Spleen (tissue), 11 donors: ENCODE measurements at regions not wholly inside any gene's neighbourhood (a gene's known extent, or its start where the extent isn't known, plus 50 kb on each side); places are given as distances from the start of the nearest gene placed in this dataset.
A peak's percentile ranks its signal among the peaks of the same experiment; 100 is the strongest.

Experiments used
- DNase-seq: peaks from one replicate; pipeline ENCODE4 v3.0.0-alpha.2; 2020
- H3K27ac ChIP-seq, 8 donors: fragments of 200-600 bp; sonication (generic) in 7 of 8; 1 replicate in 4 of 8; 2 replicates in 4 of 8; pipeline versions ENCODE4 v1.5.0 to v1.8.0; 2016 to 2021; ENCODE audit warnings: inconsistent platforms in 4 of 8, mild to moderate bottlenecking in 4 of 8, moderate library complexity in 1 of 8
- H3K27me3 ChIP-seq, 7 donors: fragments of 200-600 bp; sonication (generic) in 6 of 7; replicated peaks in 1 of 7; 1 replicate in 4 of 7; 2 replicates in 3 of 7; pipeline versions ENCODE4 v1.5.0 to v1.8.0; 2016 to 2021; ENCODE audit warnings: inconsistent platforms in 3 of 7, mild to moderate bottlenecking in 1 of 7
- H3K36me3 ChIP-seq, 6 donors: fragments of 200-600 bp; sonication (generic) in 5 of 6; 1 replicate in 4 of 6; 2 replicates in 2 of 6; pipeline versions ENCODE4 v1.5.0 to v1.8.0; 2016 to 2021; ENCODE audit warnings: inconsistent platforms in 2 of 6
- H3K4me1 ChIP-seq, 6 donors: fragments of 200-600 bp; sonication (generic) in 5 of 6; 1 replicate in 3 of 6; 2 replicates in 3 of 6; pipeline versions ENCODE4 v1.5.0 to v1.8.0; 2016 to 2021; ENCODE audit warnings: inconsistent platforms in 3 of 6
- H3K4me3 ChIP-seq, 8 donors: fragments of 200-600 bp; sonication (generic) in 7 of 8; 1 replicate in 4 of 8; 2 replicates in 4 of 8; pipeline versions ENCODE4 v1.5.0 to v1.8.0; 2016 to 2021; ENCODE audit warnings: inconsistent platforms in 4 of 8, mild to moderate bottlenecking in 4 of 8, moderate library complexity in 2 of 8
- H3K9me3 ChIP-seq, 8 donors: fragments of 200-600 bp; sonication (generic) in 7 of 8; 1 replicate in 4 of 8; 2 replicates in 4 of 8; pipeline versions ENCODE4 v1.5.0 to v1.8.0; 2016 to 2021; ENCODE audit warnings: inconsistent platforms in 4 of 8
- POLR2A ChIP-seq, 3 donors: fragments of 450-650 bp; IDR thresholded peaks; one replicate each; pipeline ENCODE4 v1.5.1; 2017; ENCODE audit warnings: antibody characterized with exemption in 3 of 3, mild to moderate bottlenecking in 1 of 3
- POLR2AphosphoS5 ChIP-seq, 3 donors: sonication (generic); formaldehyde crosslinking; IDR thresholded peaks; one replicate each; pipeline ENCODE4 v1.5.1; 2017; ENCODE audit warnings: antibody characterized with exemption in 3 of 3
- WGBS, 5 donors: extraction: QIAGEN DNeasy Blood & Tissue Kit in 3 of 5; methylation state at CpG; one replicate each; pipeline versions ENCODE4 v1.1.5 to v1.1.7; 2013 to 2018; 5-methylcytosine and 5-hydroxymethylcytosine counted together
- intact Hi-C: fragments of 100-400 bp; cut with DNase I; formaldehyde crosslinking; loops from one replicate; pipeline ENCODE4 v1.15.0; 2023; ENCODE audit warnings: low total_unique reads
- TF ChIP-seq, protein P1 (sequence below), 11 experiments: fragments of 200-600 bp in 7 of 11; fragments of 450-650 bp in 4 of 11; sonication (generic) in 4 of 11; IDR thresholded peaks in 8 of 11; conservative IDR thresholded peaks in 3 of 11; 1 replicate in 7 of 11; 2 replicates in 4 of 11; pipeline versions ENCODE4 v1.4.0 to v1.8.0; 2016 to 2021; ENCODE audit warnings: antibody characterized with exemption in 11 of 11, inconsistent platforms in 4 of 11, mild to moderate bottlenecking in 1 of 11
- donor health status: healthy with polysubstance abuse.
- donor health status: DM: no; HTN: no; CAD: no; lungs with moderate emphysema.
- donor health status: DM: no; HTN: no; CAD: no.
- donor health status: Bipolar disorder and iron deficiency.
- donor health status: healthy.
- donor health status: DM: no; HTN: no; CAD: no.
- donor health status: DM: yes; HTN: yes; CAD: no.

- Histone ChIP-seq H3K9me3 (no peaks in the 10 kb centered on the region), H3K36me3 (no peaks in the 10 kb centered on the region), H3K27me3 (no peaks in the 10 kb centered on the region), H3K4me1 (peaks cover 8 to 73% (median 28%) of the 10 kb centered on the region in 6 donors), H3K4me3 (no peak overlapping the region), H3K27ac (peak overlapping the region in 2 of 8 donors; percentile 76 to 97)
- intact Hi-C loops, result loop anchor here (5.0 kb wide), 2 partner anchors 94 to 364 kb away; no protein-coding TSS in a partner anchor
- TF ChIP-seq POLR2A (IDR thresholded peaks at IDR 0.05) (no peak), POLR2AphosphoS5 (IDR thresholded peaks at IDR 0.05) (no peak)
- TF ChIP-seq, protein P1, sequence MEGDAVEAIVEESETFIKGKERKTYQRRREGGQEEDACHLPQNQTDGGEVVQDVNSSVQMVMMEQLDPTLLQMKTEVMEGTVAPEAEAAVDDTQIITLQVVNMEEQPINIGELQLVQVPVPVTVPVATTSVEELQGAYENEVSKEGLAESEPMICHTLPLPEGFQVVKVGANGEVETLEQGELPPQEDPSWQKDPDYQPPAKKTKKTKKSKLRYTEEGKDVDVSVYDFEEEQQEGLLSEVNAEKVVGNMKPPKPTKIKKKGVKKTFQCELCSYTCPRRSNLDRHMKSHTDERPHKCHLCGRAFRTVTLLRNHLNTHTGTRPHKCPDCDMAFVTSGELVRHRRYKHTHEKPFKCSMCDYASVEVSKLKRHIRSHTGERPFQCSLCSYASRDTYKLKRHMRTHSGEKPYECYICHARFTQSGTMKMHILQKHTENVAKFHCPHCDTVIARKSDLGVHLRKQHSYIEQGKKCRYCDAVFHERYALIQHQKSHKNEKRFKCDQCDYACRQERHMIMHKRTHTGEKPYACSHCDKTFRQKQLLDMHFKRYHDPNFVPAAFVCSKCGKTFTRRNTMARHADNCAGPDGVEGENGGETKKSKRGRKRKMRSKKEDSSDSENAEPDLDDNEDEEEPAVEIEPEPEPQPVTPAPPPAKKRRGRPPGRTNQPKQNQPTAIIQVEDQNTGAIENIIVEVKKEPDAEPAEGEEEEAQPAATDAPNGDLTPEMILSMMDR (IDR thresholded peaks at IDR 0.05 in 8 of 11, conservative IDR thresholded peaks at IDR 0.05 in 3 of 11), result no peak
- no peak for DNase-seq
- WGBS, 5 donors, result 85 to 97% (median 91%) methylated on average over 7 of the region's 7 CpGs
Measured at GRCh38 chr17:27237890-27238289, 56.0 kb upstream of the WSB1 start.

DNA sequence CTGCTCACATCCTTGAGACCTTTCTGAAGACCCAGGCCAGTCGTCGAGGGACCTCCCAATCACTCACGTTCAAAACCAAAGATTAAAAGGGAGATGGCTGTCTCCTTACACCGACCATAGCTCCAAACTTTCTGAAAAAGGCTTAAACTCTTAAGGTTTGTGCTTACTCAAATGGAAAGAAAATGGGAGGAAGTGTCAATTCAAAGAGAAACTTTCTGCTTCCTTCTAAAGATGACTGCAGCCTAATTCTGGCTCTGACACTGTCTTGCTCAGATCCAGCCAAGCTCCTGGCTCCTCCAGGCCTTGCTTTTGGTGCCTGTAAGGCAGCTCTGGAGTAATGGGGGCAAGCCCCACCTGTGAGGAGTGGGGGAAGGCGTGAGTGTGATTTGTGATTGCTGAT, 54.9 kb upstream of the WSB1 start:
- intact Hi-C loops, result loop anchor here (5.0 kb wide), 2 partner anchors 93 to 363 kb away; no protein-coding TSS in a partner anchor
- Histone ChIP-seq H3K4me3 (no peak overlapping the region), H3K9me3 (no peaks in the 10 kb centered on the region), H3K27ac (peak overlapping the region in 7 of 8 donors; percentile 7 to 97 (median 56)), H3K4me1 (peaks cover 8 to 78% (median 32%) of the 10 kb centered on the region in 6 donors), H3K36me3 (no peaks in the 10 kb centered on the region), H3K27me3 (no peaks in the 10 kb centered on the region)
- DNase-seq, result no peak
- 36 to 65% (median 58%) methylated on average over 5 of the region's 5 CpGs for WGBS, 5 donors
- TF ChIP-seq, protein P1 (IDR thresholded peaks at IDR 0.05 in 8 of 11, conservative IDR thresholded peaks at IDR 0.05 in 3 of 11), result no peak
- TF ChIP-seq POLR2AphosphoS5 (IDR thresholded peaks at IDR 0.05), result peak in 1 of 3 donors; percentile 16

DNA sequence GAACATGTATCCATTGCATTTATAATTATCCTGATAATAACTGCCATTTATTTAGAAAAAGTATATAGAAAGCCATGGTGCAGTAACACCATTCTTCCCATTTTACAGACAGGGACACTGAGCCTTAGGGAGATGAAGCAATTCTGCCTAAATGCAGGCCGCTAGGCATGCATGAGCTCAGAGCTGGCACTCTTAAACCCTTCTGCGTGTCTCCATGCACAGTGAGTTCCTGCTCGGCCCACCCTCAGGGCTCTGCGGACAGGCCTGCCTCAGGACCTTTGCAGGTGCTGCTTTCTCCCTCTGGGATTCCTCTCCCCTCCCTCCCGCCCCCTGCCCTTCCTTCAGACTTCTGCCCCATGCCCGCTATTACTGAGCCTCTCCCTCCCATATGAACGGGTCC, 54.3 kb upstream of the WSB1 start:
- DNase-seq, result no peak
- no peaks in the 10 kb centered on the region for H3K36me3 ChIP-seq
- intact Hi-C loops, result loop anchor here (5.0 kb wide), 2 partner anchors 93 to 363 kb away; no protein-coding TSS in a partner anchor
- H3K27ac ChIP-seq, result peak overlapping the region in 5 of 8 donors; percentile 37 to 97 (median 64)
- no peaks in the 10 kb centered on the region for H3K9me3 ChIP-seq
- 72 to 89% (median 82%) methylated on average over 7 of the region's 7 CpGs for WGBS, 5 donors
- H3K27me3 ChIP-seq, result no peaks in the 10 kb centered on the region
- TF ChIP-seq POLR2AphosphoS5 (IDR thresholded peaks at IDR 0.05) (no peak), POLR2A (IDR thresholded peaks at IDR 0.05) (no peak)
- TF ChIP-seq, protein P1 (IDR thresholded peaks at IDR 0.05 in 8 of 11, conservative IDR thresholded peaks at IDR 0.05 in 3 of 11), result no peak
- no peak overlapping the region for H3K4me3 ChIP-seq
- peaks cover 8 to 80% (median 33%) of the 10 kb centered on the region in 6 donors for H3K4me1 ChIP-seq

DNA sequence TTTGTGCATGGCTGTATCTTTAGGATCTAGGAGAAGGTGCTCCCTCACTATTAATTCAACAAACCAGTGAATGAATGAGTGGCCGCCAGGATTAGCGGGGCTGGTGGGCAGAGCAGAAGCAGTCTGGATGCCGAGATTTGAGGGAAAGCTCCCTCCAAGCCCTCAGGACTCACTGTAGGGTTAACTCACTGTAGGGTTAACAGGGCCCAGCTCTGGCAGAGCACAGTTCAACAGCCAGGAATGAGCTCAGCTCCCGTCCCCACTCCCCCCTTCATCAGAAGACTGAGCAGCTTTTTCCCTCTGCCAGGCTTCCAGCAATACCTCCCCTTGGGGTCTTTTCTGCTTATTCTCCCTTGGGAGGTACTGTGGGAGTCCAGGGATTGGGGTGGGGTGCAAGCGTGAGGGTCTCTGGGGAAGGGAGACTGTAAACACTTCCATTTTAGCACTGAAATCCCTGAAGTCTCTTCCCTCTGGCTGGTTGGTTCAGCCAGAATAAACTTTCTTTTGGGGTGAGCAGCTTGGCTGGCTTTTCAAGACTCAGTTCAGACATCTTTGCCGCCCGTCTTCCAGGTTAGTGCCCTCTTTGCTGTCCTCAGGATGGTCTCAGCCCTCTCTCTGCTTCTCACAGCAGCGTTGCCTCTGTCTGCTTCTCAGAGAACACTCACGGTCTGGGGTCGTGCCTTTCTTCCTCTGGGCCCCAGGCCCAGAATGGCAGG, 53.7 kb upstream of the WSB1 start:
- peaks cover 9 to 87% (median 39%) of the 10 kb centered on the region in 6 donors for H3K4me1 ChIP-seq
- H3K4me3 ChIP-seq, result no peak overlapping the region
- TF ChIP-seq POLR2AphosphoS5 (IDR thresholded peaks at IDR 0.05), result no peak
- TF ChIP-seq, protein P1 (IDR thresholded peaks at IDR 0.05 in 8 of 11, conservative IDR thresholded peaks at IDR 0.05 in 3 of 11), result no peak
- TF ChIP-seq POLR2A (IDR thresholded peaks at IDR 0.05), result no peak
- intact Hi-C loops, result no loop called here
- no peaks in the 10 kb centered on the region for H3K27me3 ChIP-seq
- no peak for DNase-seq
- no peaks in the 10 kb centered on the region for H3K36me3 ChIP-seq
- peak overlapping the region in 3 of 8 donors; percentile 22 to 97 (median 76) for H3K27ac ChIP-seq
- H3K9me3 ChIP-seq, result no peaks in the 10 kb centered on the region
- WGBS, 5 donors, result 75 to 92% (median 87%) methylated on average over 9 to 10 of the region's 10 CpGs
